Femur (tissue), 1 donor: ENCODE measurements at regions not wholly inside any gene's neighbourhood (a gene's known extent, or its start where the extent isn't known, plus 50 kb on each side); places are given as distances from the start of the nearest gene placed in this dataset.
"Not testable (repeated sequence)": the region's sequence is repeated elsewhere in the genome, so short reads cannot be mapped to it uniquely, and the experiment has no call there.

ENCODE experiments used
- DNase-seq: peaks from one replicate; pipeline ENCODE4 v3.0.0-alpha.2; 2017

GRCh38 chr1:58249737-58250586 lies 296.6 kb downstream of the OMA1 start:
- DNase-seq = peak; percentile 21

GRCh38 chr1:58249388-58249736 lies 297.2 kb downstream of the OMA1 start:
- DNase-seq = no peak

GRCh38 chr1:58248791-58249190 lies 297.7 kb downstream of the OMA1 start:
- no peak for DNase-seq

DNA sequence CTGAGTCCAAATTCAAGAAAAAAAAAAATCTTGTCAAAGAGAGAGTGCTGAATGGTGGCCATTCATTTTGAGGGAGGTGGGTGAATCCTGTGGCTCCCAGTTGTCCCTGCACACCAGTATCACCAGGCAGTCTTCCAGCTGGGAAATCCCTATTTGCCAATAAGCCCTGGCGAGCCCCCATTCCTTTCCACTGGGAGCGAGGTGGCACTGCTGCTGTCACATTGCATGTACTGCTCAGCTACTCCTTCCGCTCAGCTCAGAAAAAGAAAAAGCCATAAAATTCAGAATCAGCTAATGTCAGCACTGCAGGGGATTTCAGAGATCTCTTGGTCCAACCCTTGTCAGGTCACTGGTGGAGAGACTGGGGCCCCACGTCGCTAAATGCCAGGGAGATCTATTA lies 298.5 kb downstream of the OMA1 start:
- no peak for DNase-seq

GRCh38 chr1:58246549-58246948 lies 300.0 kb downstream of the OMA1 start:
- no peak for DNase-seq

- no peak for DNase-seq
These were observed 301.7 kb downstream of the OMA1 start for GRCh38 chr1:58244872-58245271.

DNA sequence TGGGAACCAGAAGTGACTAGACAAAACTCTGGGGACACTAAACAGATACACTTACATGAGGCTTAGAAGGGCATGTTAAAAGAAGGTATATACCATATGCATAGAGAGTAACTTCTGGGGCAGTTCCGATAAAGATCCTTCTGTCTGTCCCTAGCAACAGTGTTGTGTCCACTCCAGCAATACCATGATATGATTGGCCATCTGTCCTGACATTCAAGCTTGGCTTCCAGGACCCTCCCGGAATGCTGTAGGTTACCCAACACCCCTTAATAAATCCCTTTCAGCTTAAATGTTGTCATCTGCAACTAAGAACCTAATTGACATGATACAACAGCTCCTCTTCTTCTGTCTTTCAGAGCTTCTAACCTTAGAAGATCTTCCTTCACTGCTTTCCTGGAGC lies 307.7 kb downstream of the OMA1 start:
- DNase-seq = no peak

GRCh38 chr1:58233729-58234128 lies 312.8 kb downstream of the OMA1 start:
- DNase-seq = no peak

GRCh38 chr1:58231204-58231603 lies 315.3 kb downstream of the OMA1 start:
- no peak for DNase-seq

GRCh38 chr1:58227604-58228003 lies 318.9 kb downstream of the OMA1 start:
- DNase-seq = no peak

- DNase-seq = no peak
These were observed 323.0 kb downstream of the OMA1 start for GRCh38 chr1:58223522-58223921.

DNA sequence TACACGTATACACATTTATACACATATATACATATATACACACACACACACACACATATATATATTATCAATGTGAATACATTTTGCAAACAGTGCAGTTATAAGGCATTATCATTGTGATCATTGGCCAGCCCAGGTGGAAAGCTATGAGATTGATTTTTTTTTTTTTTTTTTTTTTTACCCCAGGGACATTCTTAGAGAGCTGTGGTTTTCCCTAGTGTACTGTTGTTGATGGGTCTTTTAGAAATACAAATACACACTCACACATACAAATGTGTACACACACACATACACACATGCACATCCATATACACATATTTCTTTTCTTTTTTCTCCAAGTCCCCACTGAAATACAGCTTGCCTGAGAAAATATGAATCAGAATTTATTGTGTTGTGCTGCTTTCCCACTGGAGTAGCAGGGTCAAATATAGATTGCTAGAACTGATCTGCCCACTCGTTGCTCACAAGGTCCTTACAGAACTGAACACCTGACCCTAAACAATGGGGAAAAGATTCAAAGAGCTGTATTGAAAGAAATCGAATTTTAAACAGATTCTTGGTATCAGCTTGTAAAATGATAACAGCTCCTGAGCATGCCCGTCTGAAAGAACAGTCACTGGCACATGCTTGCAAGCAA lies 325.6 kb downstream of the OMA1 start:
- DNase-seq = no peak

GRCh38 chr1:58216169-58216568 lies 330.4 kb downstream of the OMA1 start:
- DNase-seq = not testable (repeated sequence)

DNA sequence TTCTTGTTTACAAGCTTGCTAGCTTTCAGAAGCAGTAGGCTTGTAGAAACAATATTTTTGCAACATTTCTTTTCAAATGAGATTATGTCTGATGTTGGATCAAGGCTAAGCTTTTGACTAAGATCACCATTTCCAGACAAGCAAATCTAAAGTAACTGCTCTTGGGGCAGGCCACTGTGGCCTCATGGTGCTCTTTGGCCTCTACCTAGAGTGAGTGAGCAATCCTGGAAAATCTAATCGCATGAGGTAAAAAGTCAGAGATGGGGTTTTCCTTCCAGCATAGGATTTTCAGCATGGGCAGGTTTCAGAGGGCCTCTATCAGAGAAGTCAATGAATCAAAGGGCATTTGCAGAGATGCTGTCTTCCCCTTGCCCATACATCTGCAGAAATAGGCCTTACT lies 331.9 kb downstream of the OMA1 start:
- no peak for DNase-seq

DNA sequence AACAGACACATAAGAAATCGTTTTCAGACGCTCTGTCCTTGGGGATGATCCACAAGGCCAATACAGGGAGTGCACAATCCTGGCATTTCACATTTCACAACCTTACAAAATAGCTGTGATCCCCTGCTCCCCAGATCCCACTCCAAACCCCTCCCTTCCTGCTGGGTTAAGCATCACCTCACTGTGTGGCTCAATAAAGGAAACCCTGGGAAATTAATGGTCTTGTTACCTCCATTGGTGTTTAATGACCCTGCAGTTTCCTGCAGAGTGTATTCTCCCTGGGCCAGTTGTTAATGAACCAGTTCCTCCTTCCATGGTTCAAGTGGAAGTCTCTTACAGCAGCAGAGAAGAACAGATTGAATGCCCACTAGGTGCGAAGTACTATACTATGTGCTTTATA lies 334.7 kb downstream of the OMA1 start:
- no peak for DNase-seq

- DNase-seq = no peak
These were observed 337.0 kb downstream of the OMA1 start for GRCh38 chr1:58209575-58209974.

- DNase-seq = no peak
These were observed 339.8 kb downstream of the OMA1 start for GRCh38 chr1:58206749-58207148.

DNA sequence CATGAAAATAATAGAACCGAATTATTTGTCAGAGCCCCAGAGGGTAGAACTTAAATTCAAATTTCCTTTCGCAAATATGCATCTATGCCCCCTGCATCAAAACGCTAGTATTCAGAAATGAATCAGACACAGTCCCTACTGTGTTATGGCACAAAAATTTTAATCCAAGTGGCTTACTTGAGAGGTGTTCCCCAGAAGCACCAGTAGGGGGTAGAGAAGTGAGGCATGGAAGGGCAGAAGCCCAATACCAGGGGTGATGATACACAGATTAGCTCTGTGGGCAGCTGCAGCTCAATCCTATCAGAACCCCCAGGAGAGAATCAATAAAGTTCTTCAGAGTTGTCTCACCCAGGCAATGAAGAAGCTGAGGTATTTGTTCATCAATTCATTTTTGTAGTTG lies 342.2 kb downstream of the OMA1 start:
- no peak for DNase-seq

GRCh38 chr1:58201492-58202106 lies 344.9 kb downstream of the OMA1 start:
- no peak for DNase-seq

GRCh38 chr1:58200437-58200836 lies 346.1 kb downstream of the OMA1 start:
- no peak for DNase-seq

DNA sequence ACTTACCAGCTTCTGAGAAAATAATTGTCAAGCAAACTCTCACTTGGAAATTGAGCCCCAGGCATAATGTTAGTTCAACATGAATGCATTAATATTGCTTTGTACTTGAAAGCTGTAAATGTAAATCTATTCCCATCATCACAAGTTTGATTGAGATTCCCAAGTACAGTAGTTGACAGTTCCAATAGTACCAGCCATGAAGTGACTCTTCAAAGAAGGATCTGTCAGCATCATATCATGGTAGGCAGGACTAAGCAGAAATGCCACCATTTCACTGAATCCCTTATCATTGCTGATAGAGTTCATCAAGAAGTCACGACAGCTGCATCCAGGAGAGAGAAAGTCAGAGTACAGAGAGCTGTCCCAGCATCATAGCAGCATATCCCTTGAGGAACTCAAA lies 348.7 kb downstream of the OMA1 start:
- DNase-seq = no peak

DNA sequence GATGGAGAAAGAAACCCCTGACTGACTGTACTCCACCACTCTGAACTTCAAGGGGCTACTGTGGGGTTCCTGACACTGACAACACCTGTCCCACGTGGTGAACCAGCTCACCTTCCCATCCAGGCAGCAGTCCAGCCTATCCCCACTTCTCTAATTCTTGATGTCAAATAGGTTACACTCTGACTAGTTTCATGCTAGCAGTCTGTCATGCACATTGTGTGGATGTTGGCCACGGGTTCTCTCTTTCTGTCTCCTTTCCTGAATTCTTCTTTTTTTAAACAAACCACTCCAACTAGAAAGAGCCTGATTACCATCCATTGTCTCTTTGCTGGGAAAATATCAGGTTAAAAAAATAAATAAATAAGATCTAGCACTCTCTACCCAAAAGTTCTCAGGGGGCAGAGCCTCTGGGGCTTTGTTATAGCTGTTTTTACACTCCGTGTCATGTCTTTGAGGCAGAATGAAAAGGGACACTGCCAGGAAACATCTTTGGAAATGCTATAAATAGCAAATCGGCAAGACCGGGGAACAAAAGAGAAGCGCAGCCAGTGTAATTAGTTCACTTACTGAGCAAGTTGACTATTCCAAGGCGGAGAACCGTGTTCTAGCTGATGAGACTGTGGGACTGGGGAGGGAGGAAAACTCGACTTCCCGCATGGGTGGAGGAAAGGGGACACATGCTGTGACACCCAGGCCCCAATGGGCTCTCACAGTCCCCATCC lies 356.1 kb downstream of the OMA1 start:
- DNase-seq = no peak

DNA sequence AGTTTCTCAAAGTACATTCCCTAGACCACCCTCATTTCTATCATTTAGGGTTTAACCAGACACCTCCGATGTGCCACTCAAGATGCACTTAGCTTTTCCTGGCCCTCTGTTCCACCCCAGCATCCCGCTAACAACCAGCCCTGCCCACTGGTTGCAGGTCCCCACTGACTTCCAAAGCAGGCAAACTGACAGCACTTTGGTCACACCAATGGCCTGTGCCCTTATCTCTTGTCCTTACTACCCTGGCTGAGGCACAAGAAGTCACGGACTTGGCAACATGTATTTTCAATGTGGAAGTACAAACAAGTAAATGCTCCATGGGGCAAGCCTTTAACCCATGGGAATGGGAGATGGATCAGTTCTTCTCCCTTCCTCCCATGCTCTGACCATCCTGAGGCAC lies 357.1 kb downstream of the OMA1 start:
- no peak for DNase-seq

- DNase-seq = no peak
These were observed 363.2 kb downstream of the OMA1 start for GRCh38 chr1:58183286-58183685.
